HG03196 (cell line): ENCODE measurements at regions not wholly inside any gene's neighbourhood (a gene's known extent, or its start where the extent isn't known, plus 50 kb on each side); places are given as distances from the start of the nearest gene placed in this dataset.

Experiments
- ATAC-seq: cut with Tn5 transposase; IDR thresholded peaks from one replicate; pipeline ENCODE4 v1.9.1; 2021; ENCODE audit not compliant: unreplicated experiment

- no peak for ATAC-seq
Observed at GRCh38 chr3:110070161-110070916, 733.0 kb upstream of the DPPA4 start.

- no peak for ATAC-seq
Observed at GRCh38 chr3:110074095-110074494, 736.7 kb upstream of the DPPA4 start.

GRCh38 chr3:110077093-110077492 is 739.7 kb upstream of the DPPA4 start:
- ATAC-seq = no peak

GRCh38 chr3:110093411-110093810 is 756.1 kb upstream of the DPPA4 start:
- ATAC-seq = no peak

- no peak for ATAC-seq
Observed at GRCh38 chr3:110093812-110094401, 756.6 kb upstream of the DPPA4 start.

GRCh38 chr3:110099711-110100110 is 762.4 kb upstream of the DPPA4 start:
- no peak for ATAC-seq

DNA sequence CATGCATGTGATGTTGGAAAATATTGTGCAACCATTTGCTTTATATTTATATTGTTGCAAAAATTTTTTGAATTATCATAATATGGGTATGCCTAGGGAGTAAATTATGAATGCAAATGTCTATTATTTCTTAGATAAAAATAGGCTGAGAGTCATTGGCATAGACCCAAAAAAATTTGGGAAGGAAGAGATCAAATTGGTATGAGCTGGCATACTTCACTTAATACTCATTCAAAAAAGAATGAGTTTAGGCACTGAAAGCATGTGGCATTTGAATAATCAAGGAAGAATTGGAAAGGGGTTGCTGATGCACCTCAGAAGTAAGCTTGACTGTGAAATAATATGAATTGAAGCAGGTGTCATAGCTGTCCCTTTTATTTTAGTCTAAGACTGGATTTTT is 764.0 kb upstream of the DPPA4 start:
- no peak for ATAC-seq

DNA sequence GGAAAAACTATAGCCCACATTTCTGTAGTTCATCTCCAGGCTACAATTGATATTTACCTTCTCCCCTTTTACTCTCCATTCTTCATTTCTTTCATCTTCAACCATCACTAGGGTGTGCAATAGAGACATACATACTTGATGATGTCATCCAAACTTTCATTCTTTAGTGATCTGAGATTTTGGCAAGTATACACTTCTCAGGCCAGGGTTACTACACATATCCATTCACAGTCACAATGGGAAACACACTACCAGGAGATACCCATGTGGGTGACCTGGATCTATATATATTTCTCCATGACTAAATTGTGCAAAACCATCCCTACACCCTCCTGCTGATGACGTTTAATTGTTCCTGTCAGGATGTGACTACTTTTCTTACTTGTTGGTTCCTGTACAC is 769.5 kb upstream of the DPPA4 start:
- no peak for ATAC-seq

- no peak for ATAC-seq
Observed at GRCh38 chr3:110123946-110124345, 786.6 kb upstream of the DPPA4 start.

DNA sequence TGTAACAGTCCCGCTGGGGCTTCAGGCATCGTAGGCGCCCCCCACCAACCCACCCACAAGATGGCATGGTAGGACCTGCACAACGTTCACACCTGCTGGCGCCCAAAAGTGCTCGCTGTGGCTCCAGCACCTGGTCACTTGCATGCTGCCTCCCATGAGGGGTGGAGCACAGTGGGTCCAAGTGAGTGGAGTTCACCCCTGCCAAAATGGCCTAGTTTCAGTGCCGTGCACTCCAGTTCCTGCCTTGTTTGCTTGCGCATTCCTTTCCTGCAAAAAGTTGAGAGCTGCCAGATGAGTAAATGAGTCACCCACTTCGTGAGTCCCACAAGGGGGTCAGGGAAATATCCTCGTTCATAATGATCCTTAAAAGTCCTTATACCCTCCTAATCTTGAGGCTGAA is 788.7 kb upstream of the DPPA4 start:
- no peak for ATAC-seq

GRCh38 chr3:110133971-110134370 is 796.6 kb upstream of the DPPA4 start:
- no peak for ATAC-seq

GRCh38 chr3:110139048-110139447 is 801.7 kb upstream of the DPPA4 start:
- ATAC-seq = no peak

- ATAC-seq = no peak
Observed at GRCh38 chr3:110139821-110140220, 802.5 kb upstream of the DPPA4 start.

DNA sequence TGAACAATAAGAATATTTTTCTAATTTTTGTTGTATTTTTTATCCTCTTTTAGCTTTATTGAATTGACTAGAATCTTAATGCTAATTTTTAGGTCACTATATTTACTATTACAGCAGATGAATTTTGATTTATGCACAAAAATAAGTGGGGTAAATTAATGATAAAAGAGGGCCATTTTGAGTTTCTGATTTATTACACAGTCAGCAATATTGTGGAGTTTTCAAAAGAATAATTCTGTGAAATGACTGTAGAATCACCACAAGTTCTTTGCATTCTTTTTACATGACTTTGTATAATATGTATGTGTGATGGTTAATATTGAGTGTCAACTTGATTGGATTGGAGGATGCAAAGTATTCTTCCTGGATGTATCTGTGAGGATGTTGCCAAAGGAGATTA is 812.4 kb upstream of the DPPA4 start:
- ATAC-seq = no peak

GRCh38 chr3:110157221-110157620 is 819.9 kb upstream of the DPPA4 start:
- no peak for ATAC-seq

DNA sequence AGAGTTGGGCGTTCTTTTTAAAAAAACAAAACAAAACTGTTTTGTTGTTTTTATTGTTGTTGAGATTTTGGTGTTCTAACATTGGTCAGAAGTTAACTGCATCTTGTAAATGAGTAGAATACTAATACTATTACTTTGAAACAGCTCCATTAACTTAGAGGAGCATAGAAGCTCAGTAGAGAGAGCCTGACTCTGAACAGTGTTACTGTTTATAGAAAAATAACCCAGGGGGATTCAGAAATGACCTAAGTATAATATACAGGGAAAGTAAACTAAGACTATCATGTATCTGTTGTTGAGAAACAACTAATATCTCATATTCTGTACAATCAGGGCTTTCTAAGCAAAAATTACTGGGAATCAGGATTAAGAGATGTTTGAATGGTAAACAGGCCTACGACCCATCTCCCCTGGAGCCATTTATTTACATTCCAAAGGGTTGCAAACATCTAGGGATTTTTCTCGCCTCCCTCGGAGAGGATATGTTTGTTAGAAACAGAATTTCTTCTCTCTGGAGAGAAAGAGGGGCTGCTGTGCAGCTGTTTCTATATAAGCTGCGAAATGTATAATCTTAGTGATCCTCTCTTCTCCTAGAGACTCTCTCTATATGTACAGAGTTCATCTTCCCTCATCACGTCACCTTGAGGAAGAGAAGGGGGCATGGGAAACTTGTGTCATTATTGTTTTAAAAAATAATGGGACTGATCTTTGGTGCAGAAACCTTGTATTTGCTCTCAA is 827.5 kb upstream of the DPPA4 start:
- ATAC-seq = no peak

- ATAC-seq = no peak
Observed at GRCh38 chr3:110165370-110165743, 828.0 kb upstream of the DPPA4 start.

DNA sequence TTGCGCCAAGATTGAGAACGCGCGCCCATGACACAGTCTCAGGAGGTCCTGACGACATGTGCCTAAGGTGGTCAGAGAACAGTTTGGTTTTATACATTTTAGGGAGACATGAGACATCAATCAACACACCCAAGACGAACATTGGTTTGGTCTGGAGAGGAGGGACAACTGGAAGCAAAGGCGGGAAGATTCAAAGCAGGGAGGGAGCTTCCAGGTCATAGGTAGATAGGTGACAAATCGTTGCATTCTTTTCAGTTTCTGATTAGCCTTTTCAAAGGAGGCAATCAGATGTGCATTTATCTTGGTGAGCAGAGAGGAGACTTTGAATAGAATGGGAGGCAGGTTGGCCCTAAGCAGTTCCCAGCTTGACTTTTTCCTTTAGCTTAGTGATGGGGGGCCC is 828.4 kb upstream of the DPPA4 start:
- ATAC-seq = no peak

DNA sequence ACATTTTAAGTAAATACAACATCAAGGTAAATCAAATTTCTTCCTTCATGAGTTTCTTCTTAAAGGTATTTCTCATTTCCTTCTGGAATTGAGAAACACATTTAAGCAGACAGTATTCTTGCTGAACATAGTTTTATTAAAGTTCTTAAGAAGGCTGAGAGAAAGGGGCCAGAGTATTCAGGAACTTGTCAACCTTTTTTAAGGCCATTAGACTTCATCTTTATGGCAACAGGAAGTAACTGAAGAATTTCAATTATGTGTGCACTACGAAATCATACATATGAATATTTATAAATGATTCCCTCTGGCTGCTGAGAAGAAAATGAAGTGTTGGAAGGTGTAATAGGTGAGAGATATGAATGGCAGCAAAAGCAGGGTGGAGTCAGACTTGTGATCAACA is 829.4 kb upstream of the DPPA4 start:
- ATAC-seq = no peak

DNA sequence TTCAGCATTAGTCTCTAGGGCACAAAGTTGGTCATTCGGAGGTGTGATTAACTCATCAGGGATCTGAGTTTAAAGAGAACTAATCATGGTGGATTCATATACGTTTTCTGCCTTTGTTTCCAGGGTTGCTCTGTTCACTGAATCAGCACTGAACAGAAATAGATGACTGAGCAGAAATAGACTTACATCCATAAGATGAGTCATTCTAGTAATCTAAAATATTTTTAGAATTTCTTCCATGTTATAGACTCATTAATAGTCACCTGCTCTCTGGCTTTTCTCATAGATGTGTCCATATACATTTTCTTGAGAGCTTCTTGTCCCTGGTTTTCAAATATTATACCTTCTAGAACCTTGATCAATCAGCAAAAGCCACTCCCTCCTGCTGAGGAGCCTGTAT is 837.6 kb upstream of the DPPA4 start:
- no peak for ATAC-seq

DNA sequence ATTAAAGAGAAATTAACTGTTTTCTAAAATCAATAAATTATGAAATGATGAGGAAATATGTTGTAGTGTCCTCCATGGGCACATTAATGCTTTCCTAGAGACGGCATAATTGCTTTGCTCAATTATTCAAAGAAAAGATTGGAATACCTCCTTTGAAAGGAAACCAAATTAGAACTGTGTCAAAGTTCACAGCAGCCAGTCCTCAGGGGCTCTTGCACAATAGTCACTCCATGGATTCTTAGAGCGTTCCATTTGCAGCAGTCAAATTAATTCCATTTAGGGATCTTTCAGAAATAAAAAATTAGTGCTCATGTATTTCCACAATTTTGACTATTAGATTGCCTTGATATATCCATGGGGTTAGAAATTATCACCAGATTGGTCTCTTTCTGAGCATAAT is 841.6 kb upstream of the DPPA4 start:
- no peak for ATAC-seq

DNA sequence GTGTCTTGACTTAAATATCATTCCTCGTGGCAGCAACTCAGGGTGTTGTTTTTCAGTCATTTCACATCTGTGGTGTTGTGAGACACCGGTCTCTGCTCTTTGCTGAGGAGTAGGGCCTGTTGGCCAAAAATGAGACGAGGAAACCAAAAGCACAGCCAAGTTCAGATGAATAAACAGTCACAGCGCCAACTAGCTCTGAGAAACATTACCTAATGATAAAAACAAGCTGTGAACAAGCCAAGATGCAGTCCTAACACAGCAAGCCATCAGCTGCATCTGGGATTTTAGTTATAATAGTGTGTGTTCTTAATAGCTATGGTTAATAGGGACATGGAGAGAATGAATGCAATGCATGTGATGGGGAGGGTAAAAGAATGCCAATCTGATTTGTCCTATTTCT is 843.4 kb upstream of the DPPA4 start:
- ATAC-seq = no peak
